NK-92 treated with Interleukin-12 subunit alpha and Interleukin-12 subunit beta, amount 100 ng/mL, for 24 hours (cell line): ENCODE measurements at regions not wholly inside any gene's neighbourhood (a gene's known extent, or its start where the extent isn't known, plus 50 kb on each side); places are given as distances from the start of the nearest gene placed in this dataset.

ENCODE experiments used
- DNase-seq: peaks from one replicate; lab custom pipeline; 2025; lab: John Stamatoyannopoulos, UW

- DNase-seq: no peak
Observed at GRCh38 chr2:43171789-43172188, 54.6 kb downstream of the ZFP36L2 start.

DNA sequence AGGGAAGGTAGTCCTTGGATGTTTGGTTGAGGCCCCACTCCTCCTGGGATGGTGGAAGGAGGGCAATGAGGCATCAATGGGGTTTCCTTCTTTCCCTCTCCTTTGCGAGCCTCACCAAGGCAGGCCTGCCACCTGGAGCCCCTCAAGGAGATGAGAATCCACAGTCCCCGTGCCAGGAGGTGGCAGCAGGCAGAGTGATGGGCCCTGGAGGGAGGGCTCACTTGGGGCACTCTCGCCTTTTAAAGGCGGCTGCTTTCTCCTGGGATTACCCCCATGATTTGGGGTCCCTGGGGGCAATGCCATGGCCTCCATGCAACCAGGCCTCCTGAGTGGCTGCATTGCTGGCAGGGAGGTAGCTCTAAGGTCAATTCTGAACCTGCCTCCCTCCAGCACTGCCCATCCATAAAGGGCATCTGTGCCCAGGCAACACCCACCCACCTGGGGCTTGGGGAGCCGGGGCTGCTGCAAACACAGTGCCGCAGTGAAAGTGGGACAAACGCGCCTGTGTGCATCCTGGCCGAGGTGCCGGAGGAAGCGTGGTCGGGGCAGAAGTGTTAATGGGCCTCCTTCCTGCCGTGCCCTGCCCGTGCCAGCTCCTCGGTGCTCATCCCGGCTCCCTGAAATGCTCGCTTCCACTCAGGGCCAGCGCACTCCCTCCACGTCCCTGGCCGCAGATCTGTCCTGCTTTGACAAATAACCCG is 55.9 kb downstream of the ZFP36L2 start:
- DNase-seq: no peak

GRCh38 chr2:43169987-43170386 is 56.4 kb downstream of the ZFP36L2 start:
- DNase-seq: no peak

GRCh38 chr2:43169099-43169945 is 57.1 kb downstream of the ZFP36L2 start:
- DNase-seq: no peak

DNA sequence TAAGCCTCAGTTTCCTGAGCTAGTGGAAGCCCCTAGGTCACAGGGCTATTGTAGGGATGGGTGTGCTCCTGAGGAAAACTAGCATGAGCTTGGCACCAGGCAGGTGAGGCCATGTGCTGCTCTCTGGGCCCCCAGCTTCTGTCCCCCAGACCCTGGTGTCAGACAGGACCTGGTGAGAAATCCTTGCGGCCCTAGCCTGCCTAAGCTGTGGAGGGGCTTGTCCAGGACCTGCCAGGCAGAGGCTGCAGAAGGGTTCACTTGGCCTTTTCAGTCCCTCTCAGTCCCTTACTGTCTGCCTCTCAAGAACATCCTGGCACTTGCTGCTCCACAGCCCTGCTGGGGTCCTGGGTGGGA is 58.4 kb downstream of the ZFP36L2 start:
- DNase-seq: no peak

- no peak for DNase-seq
Observed at GRCh38 chr2:43165378-43166069, 60.9 kb downstream of the ZFP36L2 start.

GRCh38 chr2:43164686-43165085 is 61.7 kb downstream of the ZFP36L2 start:
- no peak for DNase-seq

GRCh38 chr2:43163584-43164270 is 62.7 kb downstream of the ZFP36L2 start:
- no peak for DNase-seq

- no peak for DNase-seq
Observed at GRCh38 chr2:43162511-43162776, 64.0 kb downstream of the ZFP36L2 start.

DNA sequence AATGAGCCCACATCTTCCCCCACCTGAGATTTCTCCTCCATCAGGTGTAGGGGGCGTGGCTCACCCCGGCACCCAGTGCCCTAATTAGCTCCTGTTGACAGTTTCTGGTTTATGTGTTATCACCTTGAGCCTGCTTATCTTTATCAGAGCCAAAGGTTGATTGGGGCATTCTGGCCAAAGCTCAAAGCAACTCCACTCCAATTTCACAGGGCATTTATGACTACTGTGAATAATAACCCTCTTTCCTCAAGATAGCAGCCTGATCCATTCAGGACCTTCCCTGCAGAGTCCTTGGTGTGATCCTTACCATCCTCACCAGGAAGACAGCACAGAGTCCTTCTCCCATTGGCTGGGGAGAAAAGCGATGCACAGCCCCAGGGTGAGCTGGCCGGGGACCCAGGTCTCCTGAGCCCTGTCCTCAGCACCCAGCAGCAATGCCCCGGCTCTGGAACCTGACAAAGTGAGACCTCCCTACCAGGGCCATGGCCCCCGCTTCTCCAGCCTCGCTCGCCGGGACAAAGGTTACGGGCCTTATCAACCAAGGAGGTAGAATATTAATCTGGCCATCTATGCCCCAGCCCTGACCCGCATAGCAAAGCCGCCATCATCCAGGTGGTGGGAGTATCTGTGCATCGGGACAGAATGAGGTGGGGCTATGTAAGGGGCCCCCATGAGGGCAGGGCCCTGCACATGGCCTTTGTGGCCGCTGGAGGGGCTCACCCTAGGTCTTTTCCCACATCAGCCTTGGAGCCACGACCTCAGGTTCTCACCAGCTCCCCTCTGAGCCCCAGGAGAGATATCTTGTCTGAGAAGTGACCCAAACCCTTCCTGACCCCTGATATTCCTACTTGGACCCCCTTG is 64.5 kb downstream of the ZFP36L2 start:
- DNase-seq: no peak

DNA sequence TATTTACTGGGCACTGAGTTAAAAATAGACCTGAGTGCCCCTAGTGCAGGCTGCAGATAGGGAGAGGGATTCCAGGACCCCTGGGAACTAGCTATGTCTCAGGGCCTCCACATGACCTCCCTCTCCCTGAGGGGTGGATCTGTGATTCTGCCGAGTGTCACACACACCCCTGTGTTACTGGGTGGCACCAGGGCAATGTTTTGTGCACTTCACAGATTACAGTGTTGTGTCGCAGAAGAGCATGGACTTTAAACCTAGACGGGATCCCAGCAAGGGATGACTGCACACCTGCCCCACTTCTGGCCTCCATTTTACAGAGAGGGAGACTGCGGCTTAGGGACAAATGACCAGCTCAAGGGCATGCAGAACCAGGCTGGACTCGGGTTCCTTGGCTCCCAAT is 65.6 kb downstream of the ZFP36L2 start:
- DNase-seq: no peak

- DNase-seq: no peak
Observed at GRCh38 chr2:43159797-43160196, 66.6 kb downstream of the ZFP36L2 start.

DNA sequence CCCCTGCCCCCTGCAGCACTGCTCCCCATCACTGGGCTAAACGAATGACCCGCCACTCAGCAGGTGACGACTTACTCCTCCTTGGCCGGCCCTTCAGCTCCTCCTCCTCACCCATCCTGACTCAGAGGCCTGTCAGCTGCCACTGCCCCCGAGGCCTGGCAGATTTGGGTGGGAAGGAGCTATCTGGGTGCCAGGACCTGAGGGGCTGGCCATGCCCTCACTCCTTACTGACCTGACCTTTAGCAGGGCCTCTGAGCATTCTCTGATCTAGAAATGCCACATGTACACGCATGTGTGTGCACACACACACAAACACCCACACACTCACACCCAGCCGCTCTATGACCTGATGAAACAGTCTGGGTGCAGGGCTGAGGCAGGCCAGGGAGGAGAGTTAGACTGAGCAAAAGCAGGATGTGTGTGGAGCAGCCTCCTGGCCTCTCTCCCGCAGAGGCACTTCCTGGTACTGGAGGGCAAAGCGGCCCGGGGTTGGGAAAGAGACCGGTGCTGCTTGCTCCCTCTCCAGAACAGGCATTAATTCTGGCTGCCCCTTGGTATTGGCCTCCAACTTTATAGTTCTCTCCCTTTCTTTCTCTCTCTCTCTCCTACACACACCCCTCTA is 68.0 kb downstream of the ZFP36L2 start:
- peak; percentile 65 for DNase-seq

DNA sequence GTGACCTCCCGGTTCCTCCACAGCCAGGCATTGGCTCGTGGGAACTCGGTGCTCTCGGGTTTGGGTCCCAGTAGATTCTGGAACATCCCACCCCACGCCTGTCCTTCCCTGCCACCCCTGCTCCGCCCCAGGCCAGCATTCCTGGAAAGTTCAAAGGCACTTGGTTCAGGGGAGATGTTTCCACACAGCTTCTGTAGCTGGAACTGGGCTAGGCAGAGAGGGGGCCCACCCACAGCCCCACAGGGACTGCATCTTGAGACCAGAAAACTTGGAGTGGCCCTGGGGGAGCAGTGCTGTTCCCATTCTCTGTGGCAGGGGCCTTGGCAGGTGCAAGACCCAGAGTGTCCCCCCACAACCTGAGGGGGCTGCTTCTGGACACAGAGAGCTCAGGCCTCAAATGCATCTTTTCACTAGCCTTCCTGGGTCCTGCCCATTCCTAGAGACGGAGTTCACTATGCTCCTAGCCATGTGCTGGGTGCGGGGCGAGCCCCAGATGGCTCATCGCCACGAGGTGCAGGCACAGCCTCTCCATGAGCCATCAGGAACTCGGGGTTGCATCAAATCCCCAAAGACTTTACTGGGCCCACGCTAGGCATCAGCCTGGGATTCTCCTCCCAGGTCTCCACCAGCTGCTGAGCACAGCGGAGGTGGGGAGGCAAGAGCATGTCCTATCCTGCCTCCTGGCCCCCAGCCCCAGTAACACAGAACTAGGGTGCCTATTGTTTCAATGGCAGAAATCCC is 68.7 kb downstream of the ZFP36L2 start:
- no peak for DNase-seq

GRCh38 chr2:43155851-43156411 is 70.5 kb downstream of the ZFP36L2 start:
- DNase-seq: no peak

- no peak for DNase-seq
Observed at GRCh38 chr2:43154685-43155084, 71.7 kb downstream of the ZFP36L2 start.

DNA sequence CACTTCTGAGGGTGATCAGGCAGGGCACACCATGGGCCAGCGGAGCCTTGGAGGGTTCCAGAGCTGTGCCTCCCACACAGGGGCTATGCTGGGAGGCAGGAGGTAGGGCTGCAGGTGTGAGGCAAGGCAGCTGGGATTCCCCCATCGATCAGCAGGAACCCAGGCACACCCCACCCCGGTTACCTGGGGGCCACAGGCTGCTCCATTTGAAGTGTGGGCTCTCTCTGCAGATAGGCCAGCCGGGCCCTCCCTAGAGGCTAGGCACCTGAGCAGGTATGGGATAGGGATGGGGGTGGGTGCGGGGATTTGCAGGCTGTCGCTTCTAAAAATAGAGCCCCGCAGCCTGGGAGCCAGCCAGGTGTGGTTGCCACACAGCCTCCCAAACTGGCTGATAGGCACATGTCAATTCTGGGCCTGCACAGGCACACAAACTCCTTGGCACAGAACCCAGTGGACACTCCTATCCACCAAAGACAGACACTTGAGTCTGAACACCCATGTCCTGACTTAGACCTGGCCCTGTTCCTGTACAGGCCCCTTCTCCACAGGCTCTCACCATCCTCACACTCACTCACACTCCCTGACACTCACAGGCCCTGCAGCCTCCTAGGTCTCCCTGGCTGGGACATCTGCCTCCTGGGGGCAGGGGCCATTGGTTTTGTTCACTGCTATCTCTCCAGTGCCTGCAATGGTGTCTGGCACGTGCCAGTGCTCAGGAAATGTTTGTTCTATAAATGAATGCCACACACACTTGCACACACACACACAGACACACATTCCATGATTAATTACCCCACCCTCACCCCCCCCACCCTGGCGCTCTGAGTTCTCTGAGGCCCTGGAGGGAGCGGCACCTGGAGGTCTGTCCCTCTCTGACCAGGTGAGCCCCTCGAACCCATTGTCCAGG is 73.4 kb downstream of the ZFP36L2 start:
- DNase-seq: no peak

GRCh38 chr2:43152186-43152585 is 74.2 kb downstream of the ZFP36L2 start:
- no peak for DNase-seq

- DNase-seq: peak; percentile 18
Observed at GRCh38 chr2:43149482-43150107, 76.8 kb downstream of the ZFP36L2 start.
